Suprapubic skin (tissue), 3 donors: ENCODE measurements at regions not wholly inside any gene's neighbourhood (a gene's known extent, or its start where the extent isn't known, plus 50 kb on each side); places are given as distances from the start of the nearest gene placed in this dataset.
"Not testable (repeated sequence)": the region's sequence is repeated elsewhere in the genome, so short reads cannot be mapped to it uniquely, and the experiment has no call there.

Experiments
- POLR2A ChIP-seq, 2 donors: fragments of 450-650 bp; IDR thresholded peaks; one replicate each; pipeline ENCODE4 v1.6.1; 2017; ENCODE audit warnings: antibody characterized with exemption in 2 of 2, mild to moderate bottlenecking in 2 of 2, moderate library complexity in 2 of 2
- TF ChIP-seq, protein P1 (sequence below), 2 donors: fragments of 200-600 bp in 1 of 2; fragments of 450-650 bp in 1 of 2; sonication (generic) in 1 of 2; IDR thresholded peaks; one replicate each; pipeline ENCODE4 v1.5.1; 2016 to 2019; ENCODE audit warnings: antibody characterized with exemption in 2 of 2, mild to moderate bottlenecking in 1 of 2, moderate library complexity in 1 of 2

DNA sequence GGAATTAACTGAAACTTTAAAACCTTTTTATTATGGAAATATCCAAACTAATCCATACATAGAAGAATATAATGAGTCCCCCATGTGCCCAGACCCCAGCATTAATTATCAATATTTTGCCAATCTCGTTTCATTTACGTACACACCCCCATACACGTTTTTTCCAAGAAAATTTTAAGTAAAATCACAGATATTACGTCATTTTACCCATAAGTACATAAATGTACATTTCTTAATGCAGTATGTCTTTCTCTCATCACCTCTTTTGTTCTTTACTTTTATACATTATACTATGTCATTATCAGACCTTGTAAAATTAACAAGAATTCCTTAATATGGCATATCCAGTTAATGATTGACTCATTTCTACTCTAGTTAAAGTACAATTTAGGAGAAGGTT lies 2914.1 kb upstream of the OR11H1 start:
- TF ChIP-seq, protein P1, sequence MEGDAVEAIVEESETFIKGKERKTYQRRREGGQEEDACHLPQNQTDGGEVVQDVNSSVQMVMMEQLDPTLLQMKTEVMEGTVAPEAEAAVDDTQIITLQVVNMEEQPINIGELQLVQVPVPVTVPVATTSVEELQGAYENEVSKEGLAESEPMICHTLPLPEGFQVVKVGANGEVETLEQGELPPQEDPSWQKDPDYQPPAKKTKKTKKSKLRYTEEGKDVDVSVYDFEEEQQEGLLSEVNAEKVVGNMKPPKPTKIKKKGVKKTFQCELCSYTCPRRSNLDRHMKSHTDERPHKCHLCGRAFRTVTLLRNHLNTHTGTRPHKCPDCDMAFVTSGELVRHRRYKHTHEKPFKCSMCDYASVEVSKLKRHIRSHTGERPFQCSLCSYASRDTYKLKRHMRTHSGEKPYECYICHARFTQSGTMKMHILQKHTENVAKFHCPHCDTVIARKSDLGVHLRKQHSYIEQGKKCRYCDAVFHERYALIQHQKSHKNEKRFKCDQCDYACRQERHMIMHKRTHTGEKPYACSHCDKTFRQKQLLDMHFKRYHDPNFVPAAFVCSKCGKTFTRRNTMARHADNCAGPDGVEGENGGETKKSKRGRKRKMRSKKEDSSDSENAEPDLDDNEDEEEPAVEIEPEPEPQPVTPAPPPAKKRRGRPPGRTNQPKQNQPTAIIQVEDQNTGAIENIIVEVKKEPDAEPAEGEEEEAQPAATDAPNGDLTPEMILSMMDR (IDR thresholded peaks at IDR 0.05) = not testable (repeated sequence)
- TF ChIP-seq POLR2A (IDR thresholded peaks at IDR 0.05) = not testable (repeated sequence)
